ENCODE measurements at regions not wholly inside any gene's neighbourhood (a gene's known extent, or its start where the extent isn't known, plus 50 kb on each side); places are given as distances from the start of the nearest gene placed in this dataset.
"Not testable (repeated sequence)": the region's sequence is repeated elsewhere in the genome, so short reads cannot be mapped to it uniquely, and the experiment has no call there.

DNA sequence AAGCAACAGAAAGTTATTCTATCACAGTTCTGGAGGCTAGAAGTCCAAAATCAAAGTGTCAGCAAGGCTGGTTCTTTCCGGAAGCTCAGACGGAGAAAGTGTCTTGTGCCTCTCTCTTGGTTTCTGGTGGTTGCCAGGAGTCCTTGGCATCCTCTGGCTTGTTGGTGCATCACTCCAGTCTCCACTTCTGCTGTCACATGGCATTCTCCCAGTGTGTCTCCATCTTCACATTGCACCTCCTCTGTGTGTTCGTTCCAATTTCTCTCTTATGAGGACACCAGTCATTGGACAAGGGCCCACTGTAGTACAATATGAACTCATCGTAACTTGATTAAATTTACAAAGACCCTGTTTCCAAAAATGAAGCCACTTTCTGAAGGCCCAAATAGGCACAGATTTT lies 175.4 kb upstream of the ATP5MC3 start:
- no peak for DNase-seq (ENCODE audit: low read depth in 2 of 2)

- DNase-seq (ENCODE audit: low read depth in 2 of 2): no peak
These were observed 173.7 kb upstream of the ATP5MC3 start for GRCh38 chr2:175355246-175355645.

GRCh38 chr2:175353275-175353674 lies 171.8 kb upstream of the ATP5MC3 start:
- no peak for DNase-seq (ENCODE audit: low read depth in 2 of 2)

GRCh38 chr2:175351512-175351911 lies 170.0 kb upstream of the ATP5MC3 start:
- DNase-seq (ENCODE audit: low read depth in 2 of 2): no peak

DNA sequence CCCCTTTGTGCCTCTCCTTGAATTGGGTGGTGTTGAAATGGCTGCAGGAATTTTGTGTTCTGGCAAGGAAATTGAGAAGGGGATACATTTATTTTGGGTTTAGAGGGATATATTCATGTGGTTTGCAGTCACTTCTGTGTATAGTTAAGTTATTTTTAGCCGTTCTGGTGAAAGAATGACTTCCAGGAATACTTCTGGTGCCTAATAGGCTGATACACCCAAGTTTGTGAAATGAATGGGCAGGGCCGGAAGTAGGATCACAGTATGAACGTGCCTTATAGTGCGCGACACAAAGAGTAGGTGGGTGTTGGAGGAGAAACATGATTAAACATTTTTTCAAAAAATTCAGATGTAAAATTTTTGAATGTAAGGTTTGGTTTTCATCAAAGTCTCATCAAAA lies 168.6 kb upstream of the ATP5MC3 start:
- DNase-seq (ENCODE audit: low read depth in 2 of 2): no peak

DNA sequence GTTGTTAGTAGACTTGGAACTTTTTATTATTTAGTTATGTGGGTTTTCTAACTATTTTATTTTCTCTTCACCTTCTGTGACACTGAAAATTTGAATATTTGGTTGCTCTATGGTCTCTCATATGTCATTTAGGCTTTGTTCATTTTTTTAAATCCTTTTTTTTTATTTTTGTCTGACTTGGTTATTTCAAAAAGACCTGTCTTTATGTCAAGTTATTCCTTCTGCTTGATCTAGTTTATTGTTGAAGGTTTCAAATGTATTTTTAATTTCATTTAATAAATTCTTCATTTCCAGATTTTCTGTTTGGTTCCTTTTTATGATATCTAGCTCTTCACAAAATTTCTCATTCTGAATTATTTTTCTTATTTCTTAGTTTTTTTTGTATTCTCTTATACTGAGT lies 160.6 kb upstream of the ATP5MC3 start:
- DNase-seq (ENCODE audit: low read depth in 2 of 2): no peak

DNA sequence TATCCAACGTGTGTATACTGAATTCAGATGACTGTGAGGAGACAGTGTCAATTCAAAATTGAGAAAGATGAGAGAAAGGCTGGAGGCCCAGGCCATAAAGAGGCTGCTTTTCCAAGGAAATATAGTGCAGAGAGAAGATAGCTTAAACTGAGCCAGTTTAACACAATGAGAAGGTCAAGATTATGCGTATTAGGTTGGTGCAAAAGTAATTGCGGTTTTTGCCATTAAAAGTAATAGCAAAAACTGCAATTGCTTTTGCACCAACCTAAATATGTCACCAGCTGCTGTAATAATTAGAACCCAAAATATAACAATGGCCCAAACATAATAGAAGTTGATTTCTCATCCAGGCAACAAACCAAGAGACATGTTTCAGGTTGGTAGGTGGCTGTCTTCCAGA lies 148.7 kb upstream of the ATP5MC3 start:
- DNase-seq (ENCODE audit: low read depth in 2 of 2): no peak

DNA sequence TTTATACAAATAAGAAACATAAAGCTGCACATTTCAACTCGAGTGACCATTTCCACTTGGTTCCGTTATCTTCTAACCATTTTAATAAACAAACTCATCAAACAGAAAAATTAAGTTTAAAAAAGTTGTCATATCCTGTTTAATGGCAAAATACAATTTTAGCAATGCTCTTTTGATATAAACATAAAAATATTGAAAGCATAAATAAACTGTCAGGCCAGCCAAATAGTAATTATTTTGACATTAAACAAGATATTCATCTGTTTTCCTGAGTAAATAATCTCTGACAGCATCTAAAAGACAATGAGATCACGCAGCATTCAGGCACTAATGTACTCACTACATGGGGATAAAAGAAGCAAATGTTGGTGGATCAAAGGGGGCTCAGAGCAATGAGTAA lies 145.3 kb upstream of the ATP5MC3 start:
- DNase-seq (ENCODE audit: low read depth in 2 of 2): no peak

DNA sequence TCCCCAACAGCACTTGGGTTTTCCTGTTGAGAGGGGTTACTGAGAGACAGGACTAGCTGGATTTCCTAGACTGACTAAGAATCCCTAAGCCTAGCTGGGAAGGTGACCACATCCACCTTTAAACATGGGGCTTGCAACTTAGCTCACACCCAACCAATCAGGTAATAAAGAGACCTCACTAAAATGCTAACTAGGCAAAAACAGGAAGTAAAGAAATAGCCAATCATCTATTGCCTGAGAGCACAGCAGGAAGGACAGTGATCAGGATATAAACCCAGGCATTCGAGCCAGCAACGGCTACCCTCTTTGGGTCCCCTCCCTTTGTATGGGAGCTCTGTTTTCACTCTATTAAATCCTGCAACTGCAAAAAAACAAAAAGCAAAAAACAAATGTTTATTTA lies 144.7 kb upstream of the ATP5MC3 start:
- not testable (repeated sequence) for DNase-seq (ENCODE audit: low read depth in 2 of 2)

- no peak for DNase-seq (ENCODE audit: low read depth in 2 of 2)
These were observed 141.7 kb upstream of the ATP5MC3 start for GRCh38 chr2:175323162-175323561.

DNA sequence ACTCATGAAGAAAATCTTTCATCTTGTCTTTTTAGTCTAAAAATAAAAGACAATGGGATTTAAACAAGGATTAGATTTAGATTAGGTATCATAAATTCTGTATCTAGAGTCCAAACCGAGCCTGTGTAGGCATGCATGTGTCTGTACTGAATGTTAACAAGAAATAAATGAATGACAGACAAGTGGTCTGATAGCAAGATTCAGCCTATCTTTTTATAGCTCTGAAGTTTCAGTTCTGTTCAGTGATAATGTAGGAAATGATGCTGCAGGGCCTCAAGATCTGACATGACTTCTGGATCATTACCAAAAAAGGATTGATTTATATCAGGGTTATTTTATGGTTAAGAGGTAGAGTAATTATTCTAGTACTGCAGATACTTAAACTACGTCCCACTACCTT lies 137.0 kb upstream of the ATP5MC3 start:
- DNase-seq (ENCODE audit: low read depth in 2 of 2): no peak

DNA sequence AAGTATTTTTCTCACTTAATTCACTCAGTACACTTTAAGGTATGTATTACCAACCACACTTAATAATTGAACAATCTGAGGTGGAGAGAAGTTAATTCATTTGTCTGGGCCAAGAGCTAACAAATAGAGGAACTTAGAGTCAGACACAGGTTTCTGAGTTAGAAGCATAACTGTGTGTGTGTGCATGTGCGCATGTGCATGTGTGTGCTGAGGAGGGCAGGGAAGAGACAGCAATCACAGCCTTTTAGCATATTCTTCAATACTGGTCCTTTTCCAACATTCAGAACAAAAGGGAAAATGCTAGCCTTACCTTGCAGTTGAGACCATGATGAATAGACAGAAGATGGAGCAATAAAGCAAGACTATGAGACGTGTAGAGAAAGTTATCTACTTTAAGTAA lies 136.2 kb upstream of the ATP5MC3 start:
- DNase-seq (ENCODE audit: low read depth in 2 of 2): no peak

GRCh38 chr2:175312137-175312536 lies 130.6 kb upstream of the ATP5MC3 start:
- DNase-seq (ENCODE audit: low read depth in 2 of 2): no peak

DNA sequence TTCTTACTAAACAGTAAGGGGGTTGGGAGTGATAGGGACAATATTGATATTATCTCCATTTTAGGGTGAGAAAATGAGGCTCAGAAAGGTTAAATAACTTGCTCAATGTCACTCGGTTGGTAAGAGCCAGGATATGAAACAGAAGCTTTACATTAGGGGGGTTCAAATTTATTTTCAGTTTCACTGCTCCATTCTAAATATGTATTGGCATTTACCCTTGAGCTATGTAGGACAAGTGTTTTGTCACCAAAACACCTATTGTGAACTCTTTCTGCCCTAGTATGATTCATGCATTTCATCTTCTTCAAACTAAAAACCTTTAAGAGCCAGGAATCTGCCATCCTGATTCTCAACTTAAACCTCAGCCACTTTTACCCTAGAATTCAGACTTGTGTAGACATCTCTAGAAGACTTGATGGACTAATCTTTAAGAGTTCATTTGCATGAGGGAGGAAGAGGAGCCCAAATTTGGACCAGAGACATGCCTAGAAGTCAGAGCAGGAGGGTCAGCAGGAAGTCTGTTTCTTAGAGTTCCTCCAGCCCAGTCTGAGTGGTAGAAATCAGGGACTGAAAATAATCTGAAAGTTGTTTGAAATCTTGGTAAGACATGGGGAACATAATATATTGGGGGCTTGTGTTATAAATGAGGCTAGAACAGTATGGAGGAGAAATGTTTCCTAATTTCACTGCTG lies 129.4 kb upstream of the ATP5MC3 start:
- no peak for DNase-seq (ENCODE audit: low read depth in 2 of 2)

- DNase-seq (ENCODE audit: low read depth in 2 of 2): no peak
These were observed 128.3 kb upstream of the ATP5MC3 start for GRCh38 chr2:175309799-175310198.

DNA sequence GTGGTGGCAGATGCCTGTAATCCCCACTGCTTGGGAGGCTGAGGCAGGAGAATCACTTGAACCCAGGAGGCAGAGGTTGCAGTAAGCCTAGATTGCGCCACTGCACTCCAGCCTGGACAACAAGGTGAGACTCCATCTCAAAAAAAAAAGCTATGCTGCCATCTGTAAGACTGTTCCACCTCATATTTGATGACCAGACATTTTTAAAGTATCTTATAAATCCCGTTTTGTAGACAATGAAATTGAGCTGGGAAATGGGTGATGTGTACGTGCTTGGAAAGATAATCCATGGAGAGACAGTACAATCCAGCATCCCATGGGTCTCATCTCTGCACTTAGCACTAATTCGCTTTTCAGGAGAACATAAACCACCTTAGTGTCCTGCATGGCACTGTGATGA lies 126.5 kb upstream of the ATP5MC3 start:
- DNase-seq (ENCODE audit: low read depth in 2 of 2): no peak

DNA sequence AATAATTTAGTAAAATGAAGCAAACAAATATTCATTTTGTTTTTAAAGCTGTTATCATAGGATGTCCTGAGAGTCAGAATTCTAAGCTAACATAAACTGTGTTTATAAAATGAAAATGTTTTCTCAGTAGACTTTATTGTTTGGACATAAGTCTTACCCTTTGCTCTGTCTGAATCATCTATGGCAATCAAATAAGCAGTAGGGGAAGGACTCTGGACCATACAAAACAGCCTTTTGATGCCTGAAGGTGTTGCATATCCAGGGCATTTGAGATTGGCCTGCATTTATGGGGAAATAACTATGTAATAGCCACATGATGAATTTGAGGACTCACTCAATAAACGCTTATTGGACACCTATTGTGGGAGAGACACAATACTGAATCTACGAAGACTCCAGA lies 123.0 kb upstream of the ATP5MC3 start:
- no peak for DNase-seq (ENCODE audit: low read depth in 2 of 2)

GRCh38 chr2:175293776-175294175 lies 112.3 kb upstream of the ATP5MC3 start:
- no peak for DNase-seq (ENCODE audit: low read depth in 2 of 2)

- DNase-seq (ENCODE audit: low read depth in 2 of 2): no peak
These were observed 111.7 kb upstream of the ATP5MC3 start for GRCh38 chr2:175293195-175293594.

GRCh38 chr2:175282886-175283285 lies 101.4 kb upstream of the ATP5MC3 start:
- DNase-seq (ENCODE audit: low read depth in 2 of 2): no peak

GRCh38 chr2:175282300-175282699 lies 100.8 kb upstream of the ATP5MC3 start:
- peak; percentile 3 to 6 for DNase-seq (ENCODE audit: low read depth in 2 of 2)

DNA sequence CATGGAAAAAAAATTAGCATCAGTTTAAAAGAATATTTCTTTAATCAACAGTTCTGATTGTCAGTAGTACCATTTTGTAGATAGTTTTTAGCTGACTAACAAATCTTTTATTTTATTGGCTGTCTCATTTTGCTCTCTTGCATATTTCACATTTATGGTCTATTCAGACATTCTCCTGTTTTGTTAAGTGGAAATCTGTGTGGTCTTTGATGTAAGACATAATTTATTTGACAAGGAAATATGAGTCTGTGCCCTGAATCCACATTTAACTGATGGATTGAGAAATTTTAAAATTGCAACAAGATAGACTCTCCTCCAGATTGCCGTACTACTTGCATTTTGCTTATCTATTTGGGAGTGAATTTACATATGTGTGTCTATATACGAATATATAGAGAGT lies 96.3 kb upstream of the ATP5MC3 start:
- DNase-seq (ENCODE audit: low read depth in 2 of 2): no peak

- DNase-seq (ENCODE audit: low read depth in 2 of 2): no peak
These were observed 94.0 kb upstream of the ATP5MC3 start for GRCh38 chr2:175275539-175275938.

- DNase-seq (ENCODE audit: low read depth in 2 of 2): no peak
These were observed 77.7 kb upstream of the ATP5MC3 start for GRCh38 chr2:175259164-175259563.

All from fibroblast of skin of left biceps (primary cell).